Thyroid gland (tissue), 4 donors: ENCODE measurements at regions not wholly inside any gene's neighbourhood (a gene's known extent, or its start where the extent isn't known, plus 50 kb on each side); places are given as distances from the start of the nearest gene placed in this dataset.

ENCODE experiments used
- POLR2A ChIP-seq, 2 donors: fragments of 450-650 bp; IDR thresholded peaks; one replicate each; pipeline ENCODE4 v1.6.1; 2017; ENCODE audit warnings: antibody characterized with exemption in 2 of 2, mild to moderate bottlenecking in 2 of 2, moderate library complexity in 1 of 2
- TF ChIP-seq, protein P1 (sequence below), 6 experiments: fragments of 200-600 bp in 3 of 6; fragments of 450-650 bp in 3 of 6; sonication (generic) in 3 of 6; IDR thresholded peaks; one replicate each; pipeline ENCODE4 v1.5.1; 2016 to 2019; ENCODE audit warnings: antibody characterized with exemption in 6 of 6, mild to moderate bottlenecking in 2 of 6, inconsistent platforms in 1 of 6, moderate library complexity in 1 of 6

DNA sequence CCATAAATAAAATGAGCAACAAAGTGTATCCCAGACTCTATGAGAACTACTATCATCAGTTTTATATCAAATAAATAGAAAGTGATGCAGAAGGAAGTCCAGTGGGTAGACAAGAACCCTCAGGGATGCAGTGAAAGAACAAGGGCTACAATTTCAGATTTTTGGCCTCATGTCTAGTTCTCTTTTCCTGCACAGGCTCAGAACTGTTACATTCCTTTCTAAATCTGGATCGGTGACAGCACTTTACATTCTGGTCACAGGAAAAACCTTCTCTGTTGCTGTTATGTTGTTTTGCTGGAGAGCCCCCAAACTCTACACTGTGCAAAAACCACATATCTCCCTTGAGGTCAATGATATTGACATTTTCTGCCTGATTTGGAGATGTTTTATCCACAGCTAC, 108.8 kb upstream of the ANO5 start:
- TF ChIP-seq, protein P1, sequence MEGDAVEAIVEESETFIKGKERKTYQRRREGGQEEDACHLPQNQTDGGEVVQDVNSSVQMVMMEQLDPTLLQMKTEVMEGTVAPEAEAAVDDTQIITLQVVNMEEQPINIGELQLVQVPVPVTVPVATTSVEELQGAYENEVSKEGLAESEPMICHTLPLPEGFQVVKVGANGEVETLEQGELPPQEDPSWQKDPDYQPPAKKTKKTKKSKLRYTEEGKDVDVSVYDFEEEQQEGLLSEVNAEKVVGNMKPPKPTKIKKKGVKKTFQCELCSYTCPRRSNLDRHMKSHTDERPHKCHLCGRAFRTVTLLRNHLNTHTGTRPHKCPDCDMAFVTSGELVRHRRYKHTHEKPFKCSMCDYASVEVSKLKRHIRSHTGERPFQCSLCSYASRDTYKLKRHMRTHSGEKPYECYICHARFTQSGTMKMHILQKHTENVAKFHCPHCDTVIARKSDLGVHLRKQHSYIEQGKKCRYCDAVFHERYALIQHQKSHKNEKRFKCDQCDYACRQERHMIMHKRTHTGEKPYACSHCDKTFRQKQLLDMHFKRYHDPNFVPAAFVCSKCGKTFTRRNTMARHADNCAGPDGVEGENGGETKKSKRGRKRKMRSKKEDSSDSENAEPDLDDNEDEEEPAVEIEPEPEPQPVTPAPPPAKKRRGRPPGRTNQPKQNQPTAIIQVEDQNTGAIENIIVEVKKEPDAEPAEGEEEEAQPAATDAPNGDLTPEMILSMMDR (IDR thresholded peaks at IDR 0.05) = no peak
- TF ChIP-seq POLR2A (IDR thresholded peaks at IDR 0.05) = no peak
